IMR-90 (cell line): ENCODE measurements at regions not wholly inside any gene's neighbourhood (a gene's known extent, or its start where the extent isn't known, plus 50 kb on each side); places are given as distances from the start of the nearest gene placed in this dataset.

Source experiments
- ATAC-seq: fragments of 200-7000 bp; cut with Tn5 transposase; 2 replicates; pipeline ENCODE4 v1.9.1; 2020; ENCODE audit warnings: low read depth, mild to moderate bottlenecking, moderate library complexity
- BruUV-seq: library from RNA; stranded (reverse); fragments of 400-500 nt; replicated peaks from 2 replicates; lab custom pipeline; 2021; lab: Mats Ljungman, UMichigan
- CTCF ChIA-PET: fragments of 300-600 bp; formaldehyde crosslinking; extraction: SDS; loops from one replicate; lab custom pipeline; 2021; ENCODE audit warnings: antibody characterized with exemption; lab: Yijun Ruan, JAX
- POLR2A ChIA-PET: fragments of 300-600 bp; sonication (Branson Sonifier 250); formaldehyde crosslinking; loops from one replicate; lab custom pipeline; 2022; ENCODE audit warnings: antibody characterized with exemption; ENCODE audit not compliant: unreplicated experiment; lab: Charles Lee
- DNase-seq: peaks from one replicate; pipeline ENCODE4 v3.0.0; 2013
- H2AFZ ChIP-seq: replicated peaks from 2 replicates; pipeline ENCODE3; 2013; ENCODE audit warnings: low read length, mild to moderate bottlenecking; ENCODE audit not compliant: poor library complexity
- H2AK5ac ChIP-seq: 2 replicates; pipeline ENCODE4 v1.6.1; 2013; ENCODE audit warnings: low read depth, low read length, inconsistent platforms
- H2AK9ac ChIP-seq: replicated peaks from 2 replicates; pipeline ENCODE3; 2013; ENCODE audit warnings: mild to moderate bottlenecking, low read depth, low read length, moderate library complexity; ENCODE audit not compliant: poor library complexity
- H2BK120ac ChIP-seq: 2 replicates; pipeline ENCODE4 v1.6.1; 2013; ENCODE audit warnings: low read depth, low read length, inconsistent platforms
- H2BK15ac ChIP-seq: 3 replicates; pipeline ENCODE4 v1.6.1; 2013; ENCODE audit warnings: low read depth, low read length, inconsistent platforms
- H2BK20ac ChIP-seq: 2 replicates; pipeline ENCODE4 v1.6.1; 2013; ENCODE audit warnings: low read depth, mild to moderate bottlenecking, inconsistent platforms, low read length, moderate library complexity
- H2BK5ac ChIP-seq: 2 replicates; pipeline ENCODE4 v1.6.1; 2013; ENCODE audit warnings: mild to moderate bottlenecking, low read depth, low read length, inconsistent platforms; ENCODE audit not compliant: poor library complexity, severe bottlenecking
- H3K14ac ChIP-seq: replicated peaks from 2 replicates; pipeline ENCODE4 v1.6.1; 2013; ENCODE audit warnings: low read depth, low read length, inconsistent platforms
- H3K18ac ChIP-seq: 2 replicates; pipeline ENCODE4 v1.6.1; 2013; ENCODE audit warnings: low read depth, low read length, control low read depth
- H3K23ac ChIP-seq: 2 replicates; pipeline ENCODE4 v1.6.1; 2013; ENCODE audit warnings: low read depth, low read length, inconsistent platforms
- H3K27ac ChIP-seq: 2 replicates; pipeline ENCODE4 v1.5.1; 2013; ENCODE audit warnings: mild to moderate bottlenecking, control low read depth, low read length; ENCODE audit not compliant: insufficient read depth
- H3K27me3 ChIP-seq: 2 replicates; pipeline ENCODE4 v1.6.1; 2013; ENCODE audit warnings: low read length; ENCODE audit not compliant: control insufficient read depth, insufficient read depth
- H3K36me3 ChIP-seq: 2 replicates; pipeline ENCODE4 v1.6.1; 2013; ENCODE audit warnings: low read length, mixed read lengths; ENCODE audit not compliant: control insufficient read depth, insufficient read depth
- H3K4ac ChIP-seq: 2 replicates; pipeline ENCODE4 v1.6.1; 2013; ENCODE audit warnings: low read depth, low read length, inconsistent platforms
- H3K4me1 ChIP-seq: 2 replicates; pipeline ENCODE4 v1.6.1; 2013; ENCODE audit warnings: low read length, mixed read lengths; ENCODE audit not compliant: control insufficient read depth, insufficient read depth
- H3K4me2 ChIP-seq: 2 replicates; pipeline ENCODE4 v1.6.1; 2013; ENCODE audit warnings: low read depth, mild to moderate bottlenecking, control low read depth, low read length, moderate library complexity
- H3K4me3 ChIP-seq: 2 replicates; pipeline ENCODE4 v1.5.1; 2013; ENCODE audit warnings: low read depth, mild to moderate bottlenecking, control low read depth, low read length, moderate library complexity; ENCODE audit not compliant: insufficient read depth
- H3K56ac ChIP-seq: 2 replicates; pipeline ENCODE4 v1.6.1; 2013; ENCODE audit warnings: low read length, inconsistent platforms; ENCODE audit not compliant: insufficient read depth; ENCODE audit errors: extremely low read depth
- H3K79me1 ChIP-seq, 2 experiments: 2 replicates each; pipeline ENCODE4 v1.6.1; 2013; ENCODE audit warnings: low read length in 2 of 2, inconsistent platforms in 1 of 2, low read depth in 1 of 2
- H3K9ac ChIP-seq: 2 replicates; pipeline ENCODE4 v1.6.1; 2013; ENCODE audit warnings: low read depth, low read length, control low read depth
- H3K9me1 ChIP-seq: 2 replicates; pipeline ENCODE4 v1.6.1; 2013; ENCODE audit warnings: low read length, inconsistent platforms; ENCODE audit not compliant: insufficient read depth
- H3K9me3 ChIP-seq: 2 replicates; pipeline ENCODE4 v1.6.1; 2013; ENCODE audit warnings: low read length; ENCODE audit not compliant: control insufficient read depth, insufficient read depth
- H4K20me1 ChIP-seq: 2 replicates; pipeline ENCODE4 v1.6.1; 2013; ENCODE audit warnings: low read length, inconsistent platforms; ENCODE audit not compliant: insufficient read depth
- H4K5ac ChIP-seq: 2 replicates; pipeline ENCODE4 v1.6.1; 2013; ENCODE audit warnings: mild to moderate bottlenecking, low read depth, low read length, control low read depth
- H4K8ac ChIP-seq, 2 experiments: 2 replicates each; pipeline ENCODE4 v1.6.1; 2013; ENCODE audit warnings: low read depth in 2 of 2, low read length in 2 of 2, control low read depth in 1 of 2, inconsistent platforms in 1 of 2
- H4K91ac ChIP-seq: 2 replicates; pipeline ENCODE4 v1.6.1; 2013; ENCODE audit warnings: low read depth, low read length, inconsistent platforms; ENCODE audit not compliant: insufficient read depth
- BHLHE40 ChIP-seq: fragments of 150-350 bp; IDR thresholded peaks from 2 replicates; pipeline ENCODE4 v1.6.1; 2016; ENCODE audit warnings: mild to moderate bottlenecking, low read depth, low read length
- CHD1 ChIP-seq: IDR thresholded peaks from 2 replicates; pipeline ENCODE4 v1.6.1; 2012; ENCODE audit warnings: low read depth, low read length, improper control_type of control experiment
- CTCF ChIP-seq: conservative IDR thresholded peaks from 2 replicates; pipeline ENCODE4 v1.5.1; 2012; ENCODE audit warnings: mild to moderate bottlenecking, low read depth, low read length, improper control_type of control experiment
- POLR2A ChIP-seq: IDR thresholded peaks from 2 replicates; pipeline ENCODE4 v1.6.1; 2012; ENCODE audit warnings: mild to moderate bottlenecking, low read depth, low read length
- RAD21 ChIP-seq: IDR thresholded peaks from 2 replicates; pipeline ENCODE4 v1.6.1; 2012; ENCODE audit warnings: low read length, improper control_type of control experiment
- WGBS, 2 experiments: methylation state at CpG; one replicate each; pipeline versions ENCODE4 v1.1.5 to v1.1.7; 2013; ENCODE audit warnings: missing lambda C conversion rate in 2 of 2; ENCODE audit not compliant: insufficient read length in 1 of 2; ENCODE audit errors: extremely low coverage in 2 of 2; 5-methylcytosine and 5-hydroxymethylcytosine counted together
- dilution Hi-C: fragments of 300-500 bp; cut with HindIII; formaldehyde crosslinking; loops from one replicate; pipeline ENCODE4 v1.14.3; 2018; ENCODE audit warnings: low sequenced_read_pairs; ENCODE audit not compliant: unreplicated experiment
- in situ Hi-C: fragments of 300-500 bp; cut with MboI; formaldehyde crosslinking; loops from 3 replicates; pipeline ENCODE4 v1.14.3; 2019; ENCODE audit warnings: low sequenced_read_pairs, inconsistent platforms, mixed read lengths
- intact Hi-C: fragments of 100-400 bp; cut with micrococcal nuclease; formaldehyde crosslinking; loops from 2 replicates; pipeline ENCODE4 v1.10.0; 2022

- Histone ChIP-seq H3K27me3 (no peaks in the 10 kb centered on the region), H2AK5ac (peak overlapping the region; percentile 96), H3K4ac (peak overlapping the region; percentile 87), H2BK15ac (peak overlapping the region; percentile 67), H3K4me2 (no peak overlapping the region), H2AFZ (peak overlapping the region; percentile 58), H4K91ac (peak overlapping the region; percentile 81), H3K9me1 (peaks cover 8% of the 10 kb centered on the region), H4K20me1 (no peaks in the 10 kb centered on the region), H3K18ac (peak overlapping the region; percentile 84), H4K5ac (peak overlapping the region; percentile 65), H3K14ac (peak overlapping the region; percentile 84), H3K36me3 (no peaks in the 10 kb centered on the region), H3K9ac (peak overlapping the region; percentile 40), H3K4me1 (peaks cover 13% of the 10 kb centered on the region), H2BK120ac (peak overlapping the region; percentile 91), H3K79me1 (peaks cover 0 to 3% of the 10 kb centered on the region in 2 experiments; a peak in 1 of 4 replicates), H2AK9ac (peak overlapping the region; percentile 31), H3K9me3 (no peaks in the 10 kb centered on the region), H4K8ac (peak overlapping the region; percentile 72 to 91; a peak in 3 of 4 replicates), H2BK5ac (peak overlapping the region; percentile 94), H3K27ac (peak overlapping the region; percentile 94), H3K56ac (peak overlapping the region; percentile 73; the same call in 1 of the 2 replicates), H3K4me3 (no peak overlapping the region), H3K23ac (peak overlapping the region; percentile 75), H2BK20ac (peak overlapping the region; percentile 76)
- ATAC-seq (no peak), DNase-seq (peak; percentile 64)
- POLR2A ChIA-PET = interaction anchor here (0.6 to 0.7 kb wide), 2 partner anchors 122 to 153 kb away, joined by 5 to 6 read pairs; no protein-coding TSS in a partner anchor
- CTCF ChIA-PET = interaction anchor here (0.7 kb wide), 1 partner anchor 316 kb away, joined by 3 read pairs; no protein-coding TSS in a partner anchor
- 80% methylated on average over 2 of the region's 6 CpGs; no CpG with 5 or more reads in 1 of the 2 experiments for WGBS, 2 experiments
- peak; percentile 10; the same call in 1 of the 2 replicates for TF ChIP-seq RAD21
- TF ChIP-seq CHD1 = no peak
- TF ChIP-seq BHLHE40 = no peak
- no peak for TF ChIP-seq CTCF
- peak; percentile 44; the same call in 1 of the 2 replicates for TF ChIP-seq POLR2A
- dilution Hi-C loops = no loop called here
- in situ Hi-C loops = loop anchor here (25.0 kb wide), 1 partner anchor 855 kb away; no protein-coding TSS in a partner anchor
- no TSS peak for BruUV-seq
- intact Hi-C loops = loop anchor here (10.0 kb wide), 1 partner anchor 747 kb away; no protein-coding TSS in a partner anchor
These were observed 122.5 kb upstream of the KLF6 start for GRCh38 chr10:3907514-3907913.
